ENCODE measurements at regions not wholly inside any gene's neighbourhood (a gene's known extent, or its start where the extent isn't known, plus 50 kb on each side); places are given as distances from the start of the nearest gene placed in this dataset.

DNA sequence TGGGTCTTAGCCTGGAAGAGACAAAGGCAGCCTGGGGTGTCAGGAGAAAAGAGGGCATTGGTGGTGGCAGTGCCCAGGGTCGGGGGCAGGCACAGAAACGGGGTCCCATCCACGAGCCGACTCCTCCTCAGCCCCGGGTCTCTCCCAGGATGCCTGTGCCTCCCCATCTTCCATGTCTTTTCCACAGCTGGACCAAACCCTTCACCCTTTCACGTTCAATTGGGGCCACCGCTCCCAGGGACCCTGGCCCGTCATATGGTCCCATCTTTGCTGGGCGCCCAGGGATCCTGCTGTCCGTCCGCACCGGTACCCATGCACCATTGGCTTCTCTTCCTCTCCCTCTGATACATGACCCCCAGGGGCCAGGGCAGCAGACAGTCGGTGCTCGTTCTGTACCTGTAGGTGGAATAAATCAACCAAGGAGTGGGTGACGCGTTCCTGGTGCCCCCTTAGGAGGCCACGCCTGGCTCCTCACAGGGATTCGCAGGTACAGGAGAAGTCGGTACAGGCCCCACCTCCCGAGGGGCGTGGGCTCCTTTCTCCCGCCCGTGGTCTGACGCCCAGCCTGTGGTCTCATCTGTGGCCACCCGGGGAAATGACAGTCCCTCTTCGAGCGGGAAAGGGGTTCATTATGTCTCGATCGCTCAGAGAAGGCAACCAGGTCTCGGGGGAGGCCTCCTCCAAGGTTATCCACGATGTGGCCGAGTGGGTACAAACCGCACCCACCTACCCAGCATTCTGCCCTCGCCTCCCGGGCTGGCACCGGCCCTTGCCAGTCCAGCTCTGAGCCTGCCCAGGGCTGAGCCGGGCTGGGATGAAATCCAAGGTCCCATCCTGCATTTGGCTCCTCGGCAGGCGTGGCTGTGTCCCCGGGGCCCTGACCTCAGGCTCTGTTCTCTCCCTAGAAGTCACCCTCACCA is 1493.6 kb downstream of the BRD1 start:
- 91% methylated on average over 9 of the region's 40 CpGs; no CpG with 5 or more reads in 1 of the 2 experiments for WGBS, 2 experiments (ENCODE audit: extremely low coverage in 2 of 2, insufficient read length in 1 of 2)
- H3K23ac ChIP-seq (ENCODE audit: low read depth, low read length) = no peak overlapping the region
- H2BK5ac ChIP-seq (ENCODE audit: low read depth, low read length, poor library complexity, severe bottlenecking) = no peak overlapping the region
- H3K9ac ChIP-seq (ENCODE audit: low read depth, low read length) = no peak overlapping the region
- DNase-seq (no peak), ATAC-seq (ENCODE audit: low read depth) (no peak)
- H3K27ac ChIP-seq (ENCODE audit: insufficient read depth, low read length) = no peak overlapping the region
- no peak overlapping the region for H3K18ac ChIP-seq (ENCODE audit: low read depth, low read length)
- dilution Hi-C loops (cut with HindIII; ENCODE audit: low sequenced_read_pairs, unreplicated experiment) = no loop called here
- H2AK5ac ChIP-seq (ENCODE audit: low read depth, low read length) = no peak overlapping the region
- no peak overlapping the region for H2AFZ ChIP-seq (replicated peaks; ENCODE audit: low read length, poor library complexity)
- H3K27me3 ChIP-seq (ENCODE audit: control insufficient read depth, insufficient read depth, low read length) = no peaks in the 10 kb centered on the region
- ChIA-PET POLR2A (ENCODE audit: unreplicated experiment) (no interaction called here), CTCF (no interaction called here)
- H3K9me3 ChIP-seq (ENCODE audit: control insufficient read depth, insufficient read depth, low read length) = peaks cover 79% of the 10 kb centered on the region
- H4K5ac ChIP-seq (ENCODE audit: low read depth, low read length) = no peak overlapping the region
- H3K4me3 ChIP-seq (ENCODE audit: insufficient read depth, low read depth, low read length) = no peak overlapping the region
- H2AK9ac ChIP-seq (replicated peaks; ENCODE audit: low read depth, low read length, poor library complexity) = no peak overlapping the region
- no peak overlapping the region for H4K8ac ChIP-seq (ENCODE audit: low read depth in 2 of 2, low read length in 2 of 2)
- H2BK120ac ChIP-seq (ENCODE audit: low read depth, low read length) = no peak overlapping the region
- BruUV-seq (replicated peaks) = no TSS peak
- no peak overlapping the region for H2BK15ac ChIP-seq (ENCODE audit: low read depth, low read length)
- no peak overlapping the region for H3K14ac ChIP-seq (replicated peaks; ENCODE audit: low read depth, low read length)
- H3K36me3 ChIP-seq (ENCODE audit: control insufficient read depth, insufficient read depth, low read length) = no peaks in the 10 kb centered on the region
- no peaks in the 10 kb centered on the region for H3K4me1 ChIP-seq (ENCODE audit: control insufficient read depth, insufficient read depth, low read length)
- no peak overlapping the region for H3K4me2 ChIP-seq (ENCODE audit: low read depth, low read length)
- in situ Hi-C loops (cut with MboI; ENCODE audit: low sequenced_read_pairs) = no loop called here
- H3K9me1 ChIP-seq (ENCODE audit: insufficient read depth, low read length) = no peaks in the 10 kb centered on the region
- H4K20me1 ChIP-seq (ENCODE audit: insufficient read depth, low read length) = no peaks in the 10 kb centered on the region
- H4K91ac ChIP-seq (ENCODE audit: insufficient read depth, low read depth, low read length) = no peak overlapping the region
- intact Hi-C loops (cut with micrococcal nuclease) = no loop called here
- H2BK20ac ChIP-seq (ENCODE audit: low read depth, low read length) = no peak overlapping the region
- H3K56ac ChIP-seq (ENCODE audit: extremely low read depth, insufficient read depth, low read length) = no peak overlapping the region
- no peaks in the 10 kb centered on the region for H3K79me1 ChIP-seq (ENCODE audit: low read depth in 1 of 2, low read length in 2 of 2)
- H3K4ac ChIP-seq (ENCODE audit: low read depth, low read length) = no peak overlapping the region
- TF ChIP-seq, protein P1, sequence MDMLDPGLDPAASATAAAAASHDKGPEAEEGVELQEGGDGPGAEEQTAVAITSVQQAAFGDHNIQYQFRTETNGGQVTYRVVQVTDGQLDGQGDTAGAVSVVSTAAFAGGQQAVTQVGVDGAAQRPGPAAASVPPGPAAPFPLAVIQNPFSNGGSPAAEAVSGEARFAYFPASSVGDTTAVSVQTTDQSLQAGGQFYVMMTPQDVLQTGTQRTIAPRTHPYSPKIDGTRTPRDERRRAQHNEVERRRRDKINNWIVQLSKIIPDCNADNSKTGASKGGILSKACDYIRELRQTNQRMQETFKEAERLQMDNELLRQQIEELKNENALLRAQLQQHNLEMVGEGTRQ (IDR thresholded peaks at IDR 0.05; ENCODE audit: low read depth, low read length) = no peak
- TF ChIP-seq, protein P2, sequence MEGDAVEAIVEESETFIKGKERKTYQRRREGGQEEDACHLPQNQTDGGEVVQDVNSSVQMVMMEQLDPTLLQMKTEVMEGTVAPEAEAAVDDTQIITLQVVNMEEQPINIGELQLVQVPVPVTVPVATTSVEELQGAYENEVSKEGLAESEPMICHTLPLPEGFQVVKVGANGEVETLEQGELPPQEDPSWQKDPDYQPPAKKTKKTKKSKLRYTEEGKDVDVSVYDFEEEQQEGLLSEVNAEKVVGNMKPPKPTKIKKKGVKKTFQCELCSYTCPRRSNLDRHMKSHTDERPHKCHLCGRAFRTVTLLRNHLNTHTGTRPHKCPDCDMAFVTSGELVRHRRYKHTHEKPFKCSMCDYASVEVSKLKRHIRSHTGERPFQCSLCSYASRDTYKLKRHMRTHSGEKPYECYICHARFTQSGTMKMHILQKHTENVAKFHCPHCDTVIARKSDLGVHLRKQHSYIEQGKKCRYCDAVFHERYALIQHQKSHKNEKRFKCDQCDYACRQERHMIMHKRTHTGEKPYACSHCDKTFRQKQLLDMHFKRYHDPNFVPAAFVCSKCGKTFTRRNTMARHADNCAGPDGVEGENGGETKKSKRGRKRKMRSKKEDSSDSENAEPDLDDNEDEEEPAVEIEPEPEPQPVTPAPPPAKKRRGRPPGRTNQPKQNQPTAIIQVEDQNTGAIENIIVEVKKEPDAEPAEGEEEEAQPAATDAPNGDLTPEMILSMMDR (conservative IDR thresholded peaks at IDR 0.05; ENCODE audit: low read depth, low read length) = no peak
- TF ChIP-seq RCOR1 (IDR thresholded peaks at IDR 0.05; ENCODE audit: insufficient replicate concordance, low read length) (no peak), SMC3 (IDR thresholded peaks at IDR 0.05; ENCODE audit: low read depth, low read length) (no peak), BHLHE40 (IDR thresholded peaks at IDR 0.05; ENCODE audit: low read depth, low read length) (no peak), POLR2A (IDR thresholded peaks at IDR 0.05; ENCODE audit: low read depth, low read length) (no peak), MAZ (IDR thresholded peaks at IDR 0.05; ENCODE audit: borderline replicate concordance, low read depth, low read length) (no peak), CEBPB (IDR thresholded peaks at IDR 0.05; ENCODE audit: low read depth, low read length) (no peak), MXI1 (IDR thresholded peaks at IDR 0.05; ENCODE audit: borderline replicate concordance, low read depth, low read length) (no peak), CHD1 (IDR thresholded peaks at IDR 0.05; ENCODE audit: low read depth, low read length) (no peak), NFE2L2 (IDR thresholded peaks at IDR 0.05; ENCODE audit: low read depth, low read length) (no peak), MAFK (IDR thresholded peaks at IDR 0.05; ENCODE audit: low read depth, low read length) (no peak), RAD21 (IDR thresholded peaks at IDR 0.05; ENCODE audit: low read length) (no peak), FOS (IDR thresholded peaks at IDR 0.05; ENCODE audit: low read depth, low read length) (no peak), RFX5 (IDR thresholded peaks at IDR 0.05; ENCODE audit: low read depth, low read length) (no peak)

Measured in IMR-90 (cell line).